ENCODE measurements at regions not wholly inside any gene's neighbourhood (a gene's known extent, or its start where the extent isn't known, plus 50 kb on each side); places are given as distances from the start of the nearest gene placed in this dataset.

GRCh38 chr4:108560616-108561015 is 59.8 kb upstream of the RPL34 start:
- TF ChIP-seq CTCF (IDR thresholded peaks at IDR 0.05; ENCODE audit: low read depth, low read length), result no peak
- no peak for TF ChIP-seq MAX (IDR thresholded peaks at IDR 0.05; ENCODE audit: low read depth, low read length)

Data from NB4 (cell line).